Left ventricle myocardium inferior (tissue), 1 donor: ENCODE measurements at regions not wholly inside any gene's neighbourhood (a gene's known extent, or its start where the extent isn't known, plus 50 kb on each side); places are given as distances from the start of the nearest gene placed in this dataset.

ENCODE experiments used
- DNase-seq: peaks from one replicate; pipeline ENCODE4 v3.0.0-alpha.2; 2020
- H3K27ac ChIP-seq: fragments of 200-600 bp; replicated peaks from 2 replicates; pipeline ENCODE4 v1.8.0; 2021
- H3K27me3 ChIP-seq: fragments of 200-600 bp; 2 replicates; pipeline ENCODE4 v1.8.0; 2021; ENCODE audit warnings: low read depth
- H3K36me3 ChIP-seq: fragments of 200-600 bp; 2 replicates; pipeline ENCODE4 v1.8.0; 2021
- H3K4me1 ChIP-seq: fragments of 200-600 bp; 2 replicates; pipeline ENCODE4 v1.8.0; 2021
- H3K4me3 ChIP-seq: fragments of 200-600 bp; 2 replicates; pipeline ENCODE4 v1.8.0; 2021; ENCODE audit warnings: mild to moderate bottlenecking, moderate library complexity
- H3K9me3 ChIP-seq: fragments of 200-600 bp; replicated peaks from 2 replicates; pipeline ENCODE4 v1.8.0; 2021
- intact Hi-C: fragments of 100-400 bp; cut with micrococcal nuclease; formaldehyde crosslinking; loops from one replicate; pipeline ENCODE4 v1.11.0; 2022
- TF ChIP-seq, protein P1 (sequence below): fragments of 200-600 bp; IDR thresholded peaks from 2 replicates; pipeline ENCODE4 v1.8.0; 2021; ENCODE audit warnings: antibody characterized with exemption, mild to moderate bottlenecking, borderline replicate concordance
- donor health status: DM: no; HTN: yes; CAD: no; lungs with severe emphysema.

DNA sequence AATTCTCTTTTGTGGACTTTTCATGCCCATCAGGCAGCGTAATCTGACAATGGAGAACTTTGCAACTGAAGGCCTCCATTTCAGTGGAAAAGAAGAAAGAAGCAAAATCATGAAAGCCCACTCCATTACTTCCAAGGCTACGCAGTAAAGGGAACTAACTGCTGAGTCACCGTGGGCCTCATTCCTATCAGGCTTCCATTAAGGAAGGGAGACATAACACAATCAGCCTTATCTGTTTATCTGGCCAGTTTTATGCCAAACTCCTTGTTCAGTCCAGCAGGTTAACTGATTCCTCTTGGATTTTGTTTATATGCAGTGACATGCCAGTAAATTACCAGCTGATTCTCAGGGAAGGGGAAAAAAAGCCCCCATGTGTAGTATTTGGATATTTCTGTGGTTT, 56.8 kb upstream of the KATNAL1 start:
- no peak overlapping the region for H3K4me3 ChIP-seq
- no peaks in the 10 kb centered on the region for H3K27me3 ChIP-seq
- no peaks in the 10 kb centered on the region for H3K36me3 ChIP-seq
- DNase-seq, result no peak
- TF ChIP-seq, protein P1, sequence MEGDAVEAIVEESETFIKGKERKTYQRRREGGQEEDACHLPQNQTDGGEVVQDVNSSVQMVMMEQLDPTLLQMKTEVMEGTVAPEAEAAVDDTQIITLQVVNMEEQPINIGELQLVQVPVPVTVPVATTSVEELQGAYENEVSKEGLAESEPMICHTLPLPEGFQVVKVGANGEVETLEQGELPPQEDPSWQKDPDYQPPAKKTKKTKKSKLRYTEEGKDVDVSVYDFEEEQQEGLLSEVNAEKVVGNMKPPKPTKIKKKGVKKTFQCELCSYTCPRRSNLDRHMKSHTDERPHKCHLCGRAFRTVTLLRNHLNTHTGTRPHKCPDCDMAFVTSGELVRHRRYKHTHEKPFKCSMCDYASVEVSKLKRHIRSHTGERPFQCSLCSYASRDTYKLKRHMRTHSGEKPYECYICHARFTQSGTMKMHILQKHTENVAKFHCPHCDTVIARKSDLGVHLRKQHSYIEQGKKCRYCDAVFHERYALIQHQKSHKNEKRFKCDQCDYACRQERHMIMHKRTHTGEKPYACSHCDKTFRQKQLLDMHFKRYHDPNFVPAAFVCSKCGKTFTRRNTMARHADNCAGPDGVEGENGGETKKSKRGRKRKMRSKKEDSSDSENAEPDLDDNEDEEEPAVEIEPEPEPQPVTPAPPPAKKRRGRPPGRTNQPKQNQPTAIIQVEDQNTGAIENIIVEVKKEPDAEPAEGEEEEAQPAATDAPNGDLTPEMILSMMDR, result no peak
- H3K27ac ChIP-seq, result peak overlapping the region; percentile 68
- no peaks in the 10 kb centered on the region for H3K9me3 ChIP-seq
- intact Hi-C loops, result no loop called here
- peaks cover 37% of the 10 kb centered on the region for H3K4me1 ChIP-seq

DNA sequence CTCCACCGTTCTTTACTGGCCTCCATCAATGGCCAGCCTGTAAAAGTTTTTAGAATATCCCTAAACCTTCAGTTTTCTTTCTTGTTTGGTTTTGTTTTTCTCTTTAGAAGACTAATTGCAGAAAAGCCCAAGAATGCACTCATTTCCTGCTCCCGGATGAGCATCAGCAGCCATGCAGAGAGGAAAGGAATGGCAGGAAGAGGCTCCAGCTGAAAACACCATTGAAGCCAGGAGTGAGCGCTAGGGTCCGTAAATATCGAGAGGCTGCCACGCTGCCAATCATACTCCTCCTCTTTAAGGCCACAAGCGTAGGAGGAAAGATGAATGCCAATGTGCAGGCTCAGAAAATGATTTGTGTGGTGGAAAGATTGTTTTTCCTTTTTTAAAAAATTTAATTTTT, 57.4 kb upstream of the UBE2L5 start:
- intact Hi-C loops, result no loop called here
- H3K36me3 ChIP-seq, result no peaks in the 10 kb centered on the region
- H3K4me1 ChIP-seq, result peaks cover 37% of the 10 kb centered on the region
- H3K4me3 ChIP-seq, result no peak overlapping the region
- TF ChIP-seq, protein P1, result no peak
- H3K27ac ChIP-seq, result peak overlapping the region; percentile 68
- H3K9me3 ChIP-seq, result no peaks in the 10 kb centered on the region
- no peaks in the 10 kb centered on the region for H3K27me3 ChIP-seq
- DNase-seq, result no peak

GRCh38 chr13:30366088-30366487, 56.2 kb upstream of the UBE2L5 start:
- peaks cover 25% of the 10 kb centered on the region for H3K4me1 ChIP-seq

DNA sequence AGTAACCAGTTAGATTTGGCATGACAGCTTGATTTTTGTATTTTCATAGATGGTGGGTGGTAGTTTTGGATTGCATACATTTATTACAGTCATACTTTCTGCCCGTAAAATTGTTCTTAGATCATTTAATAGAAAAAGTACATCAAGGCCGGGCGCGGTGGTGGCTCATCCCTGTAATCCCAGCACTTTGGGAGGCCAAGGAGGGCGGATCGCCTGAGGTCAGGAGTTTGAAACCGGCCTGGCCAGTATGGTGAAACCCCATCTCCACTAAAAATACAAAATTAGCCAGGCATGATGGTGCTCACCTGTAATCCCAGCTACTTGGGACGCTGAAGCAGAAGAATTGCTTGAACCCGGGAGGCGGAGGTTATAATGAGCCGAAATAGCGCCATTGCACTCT, 55.0 kb upstream of the UBE2L5 start:
- TF ChIP-seq, protein P1, result no peak
- no peak for DNase-seq
- intact Hi-C loops, result no loop called here
- Histone ChIP-seq H3K4me3 (no peak overlapping the region), H3K9me3 (no peaks in the 10 kb centered on the region), H3K4me1 (peaks cover 25% of the 10 kb centered on the region), H3K27ac (no peak overlapping the region), H3K27me3 (no peaks in the 10 kb centered on the region), H3K36me3 (no peaks in the 10 kb centered on the region)

More at GRCh38 chr13:30366088-30366487, 56.2 kb upstream of the UBE2L5 start:
- Histone ChIP-seq H3K27ac (no peak overlapping the region), H3K27me3 (no peaks in the 10 kb centered on the region), H3K36me3 (no peaks in the 10 kb centered on the region), H3K4me3 (no peak overlapping the region), H3K9me3 (no peaks in the 10 kb centered on the region)
- TF ChIP-seq, protein P1, result no peak
- DNase-seq, result no peak
- intact Hi-C loops, result no loop called here

DNA sequence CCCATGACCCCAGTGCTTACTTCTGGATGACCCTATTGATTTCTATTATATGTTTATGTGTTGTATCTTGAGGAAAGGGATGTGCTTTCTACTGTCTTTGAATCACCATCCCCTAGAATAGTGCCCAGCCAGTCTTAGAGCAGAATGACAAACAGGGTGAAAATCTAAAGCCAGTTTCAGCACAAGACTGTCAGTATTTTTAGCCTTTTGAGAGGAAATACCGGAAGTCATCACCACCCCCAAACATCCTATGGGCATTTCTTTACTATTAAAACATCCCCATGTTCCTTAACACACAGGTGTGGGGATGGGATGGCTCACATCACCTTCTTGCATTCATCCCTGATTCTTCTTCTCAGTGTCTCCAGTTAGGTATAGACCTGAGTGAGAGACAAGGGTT, 52.1 kb upstream of the UBE2L5 start:
- no peaks in the 10 kb centered on the region for H3K9me3 ChIP-seq
- no peaks in the 10 kb centered on the region for H3K36me3 ChIP-seq
- H3K27me3 ChIP-seq, result no peaks in the 10 kb centered on the region
- TF ChIP-seq, protein P1, result no peak
- no peak overlapping the region for H3K27ac ChIP-seq
- intact Hi-C loops, result no loop called here
- DNase-seq, result no peak
- H3K4me1 ChIP-seq, result peaks cover 7% of the 10 kb centered on the region
- no peak overlapping the region for H3K4me3 ChIP-seq

GRCh38 chr13:30370916-30371521, 51.3 kb upstream of the UBE2L5 start:
- Histone ChIP-seq H3K27ac (no peak overlapping the region), H3K9me3 (no peaks in the 10 kb centered on the region), H3K4me3 (no peak overlapping the region), H3K4me1 (no peaks in the 10 kb centered on the region), H3K36me3 (no peaks in the 10 kb centered on the region), H3K27me3 (no peaks in the 10 kb centered on the region)
- TF ChIP-seq, protein P1, result no peak
- intact Hi-C loops, result no loop called here
- DNase-seq, result no peak
